Thyroid gland (tissue), 4 donors: ENCODE measurements at regions not wholly inside any gene's neighbourhood (a gene's known extent, or its start where the extent isn't known, plus 50 kb on each side); places are given as distances from the start of the nearest gene placed in this dataset.

Source experiments
- CTCF ChIP-seq, 6 experiments: fragments of 200-600 bp in 3 of 6; fragments of 450-650 bp in 3 of 6; sonication (generic) in 3 of 6; IDR thresholded peaks; one replicate each; pipeline ENCODE4 v1.5.1; 2016 to 2019; ENCODE audit warnings: antibody characterized with exemption in 6 of 6, mild to moderate bottlenecking in 2 of 6, inconsistent platforms in 1 of 6, moderate library complexity in 1 of 6
- POLR2A ChIP-seq, 2 donors: fragments of 450-650 bp; IDR thresholded peaks; one replicate each; pipeline ENCODE4 v1.6.1; 2017; ENCODE audit warnings: antibody characterized with exemption in 2 of 2, mild to moderate bottlenecking in 2 of 2, moderate library complexity in 1 of 2

- TF ChIP-seq CTCF (IDR thresholded peaks at IDR 0.05) (no peak), POLR2A (IDR thresholded peaks at IDR 0.05) (no peak)
These were observed 97.5 kb upstream of the ARAP3 start for GRCh38 chr5:141779503-141779973.
